HG03159 (cell line): ENCODE measurements at regions not wholly inside any gene's neighbourhood (a gene's known extent, or its start where the extent isn't known, plus 50 kb on each side); places are given as distances from the start of the nearest gene placed in this dataset.
A peak's percentile ranks its signal among the peaks of the same experiment; 100 is the strongest.

Source experiments
- ATAC-seq: cut with Tn5 transposase; IDR thresholded peaks from one replicate; pipeline ENCODE4 v1.9.1; 2021; ENCODE audit warnings: mild to moderate bottlenecking, moderate library complexity; ENCODE audit not compliant: unreplicated experiment

DNA sequence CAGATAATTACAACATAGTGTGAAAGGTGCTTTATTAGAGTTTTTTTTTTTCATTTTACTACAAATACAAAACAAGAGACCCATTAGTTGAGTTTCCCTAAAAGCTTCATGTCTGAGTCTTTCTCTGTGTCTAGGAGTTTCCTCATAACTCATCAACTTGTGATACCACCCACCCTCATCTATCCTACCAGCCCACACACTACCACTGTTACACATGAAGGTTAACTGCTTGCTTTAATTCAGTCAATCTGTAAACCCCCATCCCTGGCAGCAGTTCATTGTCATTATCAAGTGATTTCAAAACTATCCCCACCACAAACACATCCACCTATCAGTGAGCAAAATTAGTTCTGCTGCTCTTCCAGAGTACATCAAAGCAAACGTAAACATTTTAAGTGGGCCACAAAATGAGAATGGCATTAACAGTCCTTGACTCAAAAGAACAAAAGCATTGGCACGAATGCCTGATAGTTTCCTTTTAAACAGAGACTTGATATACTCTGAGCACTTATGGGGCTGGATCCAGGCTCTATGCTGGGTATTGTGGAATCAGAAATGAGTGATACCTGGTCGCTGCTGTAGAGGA lies 331.6 kb upstream of the FAM241A start:
- no peak for ATAC-seq

- ATAC-seq = no peak
Observed at GRCh38 chr4:111814961-111815360, 330.3 kb upstream of the FAM241A start.

GRCh38 chr4:111821342-111821741 lies 323.9 kb upstream of the FAM241A start:
- ATAC-seq = no peak

GRCh38 chr4:111836601-111837000 lies 308.7 kb upstream of the FAM241A start:
- no peak for ATAC-seq

GRCh38 chr4:111837761-111838160 lies 307.5 kb upstream of the FAM241A start:
- no peak for ATAC-seq

DNA sequence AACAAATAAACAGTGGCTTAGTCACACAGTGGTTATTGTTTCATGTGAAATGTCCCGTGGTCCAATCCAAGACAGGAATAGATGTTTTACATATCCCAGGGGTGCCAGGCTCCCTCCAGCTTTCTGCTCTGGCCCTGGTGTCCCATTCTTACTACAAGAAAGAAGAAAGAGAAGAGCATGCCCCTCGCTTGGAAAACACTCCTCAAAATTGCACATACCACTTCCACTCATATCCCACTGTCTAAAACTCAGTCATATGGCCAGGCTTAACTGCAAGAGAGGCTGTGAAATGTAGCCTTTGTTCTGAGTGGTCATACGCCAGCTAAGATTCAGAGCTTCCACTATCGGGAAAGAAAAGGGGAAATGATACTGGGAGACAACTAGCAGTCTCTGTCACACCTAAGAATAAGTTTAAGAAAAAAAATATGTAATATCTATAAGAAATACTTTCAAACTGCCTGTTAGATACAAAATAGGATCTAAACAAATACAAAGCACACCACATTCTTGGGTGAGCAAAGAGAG lies 306.8 kb upstream of the FAM241A start:
- ATAC-seq = peak; percentile 83

DNA sequence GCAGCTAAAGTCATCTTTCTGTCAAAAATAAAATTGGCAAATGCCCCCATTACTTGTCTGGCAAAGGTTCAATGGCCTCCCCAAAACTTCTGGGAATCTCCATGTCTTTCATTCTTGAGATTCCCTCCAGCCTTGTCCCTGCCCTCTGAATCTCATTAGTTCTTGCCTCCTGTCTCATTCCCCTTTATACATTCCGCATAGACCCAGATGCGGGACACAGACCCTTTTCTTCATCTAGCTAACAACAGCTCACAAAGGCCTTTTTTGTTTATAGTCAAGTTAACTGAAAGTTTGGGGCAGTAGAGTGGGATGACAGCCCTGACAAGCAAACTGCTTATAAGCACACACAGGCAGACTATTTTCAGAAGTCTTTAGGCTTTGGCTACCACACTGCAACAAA lies 306.1 kb upstream of the FAM241A start:
- no peak for ATAC-seq

DNA sequence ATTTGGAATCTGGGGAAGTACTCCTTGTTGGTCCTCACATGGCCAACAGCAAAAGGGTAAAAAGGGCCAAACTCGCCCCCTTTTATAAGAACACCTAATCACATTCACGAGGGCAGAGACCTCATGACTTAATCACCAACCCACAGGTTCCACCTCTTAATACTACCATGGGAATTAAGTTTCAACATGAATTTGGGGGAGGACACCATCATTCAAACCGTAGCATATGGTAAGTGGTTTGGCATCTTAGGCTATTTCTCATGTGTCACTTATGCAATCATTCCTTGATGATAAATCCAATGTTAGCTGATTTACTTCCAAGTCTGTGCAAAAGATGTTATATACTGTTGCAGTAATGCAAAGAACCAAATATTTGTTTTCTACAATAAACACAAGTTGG lies 302.9 kb upstream of the FAM241A start:
- no peak for ATAC-seq

GRCh38 chr4:111847296-111848008 lies 297.8 kb upstream of the FAM241A start:
- ATAC-seq = peak; percentile 50

GRCh38 chr4:111849746-111850284 lies 295.4 kb upstream of the FAM241A start:
- ATAC-seq = no peak

DNA sequence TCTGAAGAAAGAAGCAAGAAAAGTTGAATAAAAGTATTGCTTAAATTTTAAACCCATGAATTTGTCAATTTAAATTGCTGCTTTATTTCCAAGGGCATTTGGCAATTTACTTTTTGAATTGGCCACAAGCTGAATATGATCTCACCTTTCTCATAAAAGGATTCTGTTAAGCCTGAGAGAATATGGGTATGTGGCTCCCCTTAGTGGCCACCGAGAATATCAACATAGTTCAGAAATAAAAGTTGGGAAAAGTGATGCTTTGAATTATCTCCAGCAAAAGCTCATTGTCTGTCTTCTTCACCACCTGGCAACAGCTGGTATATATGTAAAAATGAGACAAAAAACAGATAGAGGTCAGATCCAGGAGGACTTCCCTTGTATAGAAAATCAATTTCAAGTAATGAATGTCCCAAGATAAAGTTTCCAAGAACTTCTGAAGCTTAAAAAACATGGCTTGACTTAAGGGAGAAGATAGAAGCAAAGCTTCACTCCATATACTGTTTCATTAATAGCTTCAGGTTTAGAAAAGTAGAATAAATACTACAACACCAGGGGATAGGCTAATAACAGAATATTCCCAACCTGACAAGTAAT lies 290.7 kb upstream of the FAM241A start:
- ATAC-seq = peak; percentile 74

DNA sequence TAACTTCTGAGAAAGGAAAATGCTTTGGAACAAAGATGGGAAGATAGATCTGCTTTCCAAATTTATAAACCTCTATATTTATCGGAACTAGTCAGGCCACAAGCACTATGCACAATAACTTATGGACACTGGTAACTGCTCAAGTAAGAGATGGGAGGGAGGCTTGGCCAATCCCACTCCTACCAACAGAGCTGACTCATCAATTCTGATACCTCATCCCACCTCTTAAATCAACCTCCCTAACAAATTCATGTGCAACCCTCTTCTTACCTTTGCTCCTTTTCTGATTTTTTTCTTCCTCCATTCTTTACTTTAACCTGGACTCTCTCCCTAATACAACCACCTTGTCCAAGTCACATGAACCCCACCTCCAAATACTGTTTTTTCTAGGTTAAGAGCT lies 289.9 kb upstream of the FAM241A start:
- no peak for ATAC-seq

- ATAC-seq = no peak
Observed at GRCh38 chr4:111864066-111864465, 281.2 kb upstream of the FAM241A start.

DNA sequence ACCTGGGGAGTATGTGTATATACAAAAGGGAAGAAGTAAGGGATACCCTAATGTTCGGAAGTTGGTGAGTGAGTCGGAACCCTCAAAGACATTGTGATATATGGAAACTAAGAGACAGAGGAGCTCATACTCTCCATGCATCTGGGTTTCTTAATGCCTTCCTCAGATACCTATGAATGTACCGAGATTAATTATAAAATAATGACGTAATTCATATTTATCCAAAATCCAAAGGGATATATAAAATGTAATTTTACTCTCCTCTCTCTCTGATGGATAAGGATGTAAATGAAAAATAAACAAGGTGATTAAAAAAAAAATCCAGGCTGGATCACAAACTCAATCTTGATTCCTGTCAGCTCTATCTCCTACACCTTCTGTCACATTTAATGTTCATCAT lies 275.9 kb upstream of the FAM241A start:
- ATAC-seq = no peak

DNA sequence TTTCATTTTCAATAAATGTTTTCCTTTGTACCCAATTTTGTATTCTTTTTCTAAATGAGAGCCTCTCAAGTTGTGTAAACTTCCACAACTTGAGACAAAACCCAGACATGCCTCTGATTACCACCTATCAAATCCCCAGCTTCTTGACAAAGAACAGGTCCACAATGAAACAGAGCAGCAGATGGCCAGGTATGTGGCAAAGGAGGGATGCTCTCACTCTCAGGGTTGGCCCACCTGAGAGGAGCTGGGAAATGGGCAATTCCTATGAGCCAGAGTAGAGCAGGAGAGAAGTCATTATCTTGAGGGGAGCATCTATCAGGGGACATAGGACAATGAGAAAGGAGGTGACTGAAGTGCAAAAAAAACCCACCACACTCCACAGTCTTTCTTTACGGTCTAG lies 273.5 kb upstream of the FAM241A start:
- ATAC-seq = no peak

DNA sequence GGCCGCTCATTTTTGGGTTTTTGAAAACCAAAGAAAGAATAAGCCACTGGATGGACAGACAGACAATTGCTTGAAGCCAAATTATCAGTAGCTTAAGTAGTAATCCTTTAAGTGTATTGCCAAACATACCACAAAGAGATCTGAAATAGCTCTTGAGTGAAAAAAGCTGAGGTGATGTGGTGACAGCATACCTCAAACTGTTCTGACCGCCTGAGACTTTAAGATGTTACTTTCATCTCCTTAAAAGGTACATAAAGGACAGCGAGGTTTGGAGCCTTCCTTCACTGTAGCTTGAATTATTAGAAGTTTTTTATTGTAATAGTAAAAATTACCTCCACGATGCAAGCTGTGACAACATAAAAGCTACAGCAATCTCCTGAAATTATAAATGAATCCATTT lies 271.5 kb upstream of the FAM241A start:
- ATAC-seq = no peak

DNA sequence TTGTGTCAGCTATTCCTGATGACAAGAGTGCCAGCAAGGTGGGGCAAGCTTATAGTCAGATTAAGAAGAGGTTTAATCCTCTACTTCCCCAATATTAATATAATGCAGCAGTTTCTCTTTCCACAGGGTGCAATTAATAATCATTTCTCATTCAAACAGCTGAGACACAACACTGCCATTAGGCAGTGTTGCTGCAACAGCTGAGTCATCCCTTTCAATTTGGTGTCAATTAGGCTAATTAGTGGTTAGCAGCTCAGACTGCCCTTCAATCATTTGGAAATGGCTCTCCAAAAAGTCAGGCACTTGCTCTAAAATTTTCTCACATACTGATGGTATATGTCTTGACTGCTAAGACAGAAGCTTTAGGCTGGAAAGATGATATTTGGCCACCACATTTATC lies 265.7 kb upstream of the FAM241A start:
- ATAC-seq = no peak

- ATAC-seq = no peak
Observed at GRCh38 chr4:111880116-111880515, 265.1 kb upstream of the FAM241A start.

DNA sequence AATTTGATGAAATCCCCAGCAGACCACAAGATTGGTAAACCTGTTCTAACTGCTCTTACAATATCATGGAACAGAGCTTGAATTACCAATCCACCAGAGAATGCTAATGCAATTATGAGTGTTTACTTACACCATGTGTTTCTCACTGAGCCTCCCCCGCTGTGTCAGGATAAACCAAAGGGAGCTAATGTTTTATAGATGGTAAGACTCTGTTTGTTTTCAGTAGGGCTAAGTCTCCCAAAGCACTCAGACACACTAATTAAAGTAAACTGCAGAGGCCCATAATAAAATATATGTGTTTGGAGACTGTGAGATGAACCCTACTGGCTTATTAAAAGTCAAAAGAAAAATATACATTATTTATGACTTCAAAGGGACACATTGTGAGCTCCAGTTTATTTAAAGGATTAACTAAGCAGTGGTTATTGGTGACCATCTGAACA lies 261.7 kb upstream of the FAM241A start:
- ATAC-seq = no peak

GRCh38 chr4:111890412-111890811 lies 254.8 kb upstream of the FAM241A start:
- ATAC-seq = no peak

DNA sequence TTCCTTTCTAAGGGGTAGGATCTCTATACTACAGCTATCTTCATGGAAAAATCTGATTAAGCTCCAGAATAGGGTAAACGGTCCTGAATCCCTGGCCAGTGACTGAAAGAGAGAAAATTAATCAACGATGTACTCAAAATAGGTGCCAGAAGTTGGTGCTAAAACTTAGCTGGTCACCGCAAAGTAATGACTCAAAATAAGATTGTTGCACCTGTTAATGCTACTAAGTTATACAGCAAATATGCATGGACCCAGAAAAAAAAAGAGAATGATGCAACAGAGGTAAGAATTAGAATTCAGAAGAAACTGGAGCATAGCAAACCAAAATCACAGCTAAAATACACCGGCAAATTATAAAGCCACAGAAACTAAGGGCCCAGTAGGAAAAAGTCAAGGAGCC lies 239.7 kb upstream of the FAM241A start:
- peak; percentile 73 for ATAC-seq

DNA sequence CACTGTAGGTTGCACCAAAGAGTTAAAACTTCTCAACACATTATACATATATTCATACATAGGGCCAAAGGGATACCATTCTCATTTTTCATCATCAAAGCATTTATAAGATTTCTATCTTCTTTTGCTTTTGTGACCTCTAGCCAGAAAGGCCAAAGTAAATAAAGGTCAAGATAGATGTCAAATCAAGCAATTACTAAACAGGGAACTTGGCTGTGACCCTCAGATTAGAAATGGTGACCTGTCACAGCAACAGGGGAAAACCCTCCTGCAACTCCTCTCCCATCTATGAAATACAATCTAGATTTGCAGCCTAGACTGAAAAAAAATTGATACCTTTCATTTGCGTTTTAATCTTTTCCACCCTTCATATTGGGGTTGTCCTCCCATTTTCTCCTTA lies 225.6 kb upstream of the FAM241A start:
- no peak for ATAC-seq
